ENCODE measurements at regions not wholly inside any gene's neighbourhood (a gene's known extent, or its start where the extent isn't known, plus 50 kb on each side); places are given as distances from the start of the nearest gene placed in this dataset.
"Not testable (repeated sequence)": the region's sequence is repeated elsewhere in the genome, so short reads cannot be mapped to it uniquely, and the experiment has no call there.

GRCh38 chr6:112906726-112907125, 559.6 kb downstream of the RFPL4B start:
- H3K9me2 ChIP-seq (replicated peaks; ENCODE audit: insufficient read depth, low read length) = no peaks in the 10 kb centered on the region
- H3K4me2 ChIP-seq (ENCODE audit: low read depth, low read length, poor library complexity, severe bottlenecking) = no peak overlapping the region
- no peak overlapping the region for H3K4me3 ChIP-seq (ENCODE audit: low read length)

GRCh38 chr6:112909781-112910180, 562.7 kb downstream of the RFPL4B start:
- Histone ChIP-seq H3K9me2 (replicated peaks; ENCODE audit: insufficient read depth, low read length) (no peaks in the 10 kb centered on the region), H3K4me1 (ENCODE audit: low read length) (no peaks in the 10 kb centered on the region), H3K27ac (ENCODE audit: low read length) (no peak overlapping the region), H4K20me1 (ENCODE audit: insufficient read depth, low read depth, low read length) (no peaks in the 10 kb centered on the region), H2AFZ (ENCODE audit: low read length) (no peak overlapping the region), H3K27me3 (ENCODE audit: low read length) (no peaks in the 10 kb centered on the region), H3K79me2 (ENCODE audit: low read length) (no peaks in the 10 kb centered on the region), H3K9me3 (ENCODE audit: low read length) (no peaks in the 10 kb centered on the region), H3K9ac (ENCODE audit: low read length) (no peak overlapping the region), H3K4me2 (ENCODE audit: low read depth, low read length, poor library complexity, severe bottlenecking) (no peak overlapping the region), H3K36me3 (ENCODE audit: insufficient read depth, low read length) (no peaks in the 10 kb centered on the region), H3K4me3 (ENCODE audit: low read length) (no peak overlapping the region)
- no peak for DNase-seq

More at GRCh38 chr6:112906726-112907125, 559.6 kb downstream of the RFPL4B start:
- no peaks in the 10 kb centered on the region for H3K4me1 ChIP-seq (ENCODE audit: low read length)
- no peaks in the 10 kb centered on the region for H4K20me1 ChIP-seq (ENCODE audit: insufficient read depth, low read depth, low read length)
- no peaks in the 10 kb centered on the region for H3K36me3 ChIP-seq (ENCODE audit: insufficient read depth, low read length)
- H3K79me2 ChIP-seq (ENCODE audit: low read length) = no peaks in the 10 kb centered on the region
- H3K9ac ChIP-seq (ENCODE audit: low read length) = no peak overlapping the region
- no peak overlapping the region for H3K27ac ChIP-seq (ENCODE audit: low read length)
- no peak overlapping the region for H2AFZ ChIP-seq (ENCODE audit: low read length)
- no peaks in the 10 kb centered on the region for H3K27me3 ChIP-seq (ENCODE audit: low read length)
- no peak for DNase-seq
- H3K9me3 ChIP-seq (ENCODE audit: low read length) = no peaks in the 10 kb centered on the region

GRCh38 chr6:112910256-112910655, 563.1 kb downstream of the RFPL4B start:
- no peak overlapping the region for H3K9ac ChIP-seq (ENCODE audit: low read length)
- no peaks in the 10 kb centered on the region for H3K9me3 ChIP-seq (ENCODE audit: low read length)
- H3K9me2 ChIP-seq (replicated peaks; ENCODE audit: insufficient read depth, low read length) = no peaks in the 10 kb centered on the region
- no peak overlapping the region for H3K27ac ChIP-seq (ENCODE audit: low read length)
- H3K36me3 ChIP-seq (ENCODE audit: insufficient read depth, low read length) = no peaks in the 10 kb centered on the region
- no peak overlapping the region for H3K4me3 ChIP-seq (ENCODE audit: low read length)
- no peaks in the 10 kb centered on the region for H3K4me1 ChIP-seq (ENCODE audit: low read length)
- DNase-seq = no peak
- no peak overlapping the region for H2AFZ ChIP-seq (ENCODE audit: low read length)
- no peak overlapping the region for H3K4me2 ChIP-seq (ENCODE audit: low read depth, low read length, poor library complexity, severe bottlenecking)
- no peaks in the 10 kb centered on the region for H4K20me1 ChIP-seq (ENCODE audit: insufficient read depth, low read depth, low read length)
- no peaks in the 10 kb centered on the region for H3K79me2 ChIP-seq (ENCODE audit: low read length)
- H3K27me3 ChIP-seq (ENCODE audit: low read length) = no peaks in the 10 kb centered on the region

- no peak overlapping the region for H3K9ac ChIP-seq (ENCODE audit: low read length)
- H3K9me3 ChIP-seq (ENCODE audit: low read length) = no peaks in the 10 kb centered on the region
- no peaks in the 10 kb centered on the region for H3K36me3 ChIP-seq (ENCODE audit: insufficient read depth, low read length)
- H3K4me3 ChIP-seq (ENCODE audit: low read length) = no peak overlapping the region
- no peaks in the 10 kb centered on the region for H4K20me1 ChIP-seq (ENCODE audit: insufficient read depth, low read depth, low read length)
- H3K27ac ChIP-seq (ENCODE audit: low read length) = no peak overlapping the region
- H3K27me3 ChIP-seq (ENCODE audit: low read length) = no peaks in the 10 kb centered on the region
- H3K79me2 ChIP-seq (ENCODE audit: low read length) = no peaks in the 10 kb centered on the region
- no peaks in the 10 kb centered on the region for H3K9me2 ChIP-seq (replicated peaks; ENCODE audit: insufficient read depth, low read length)
- H2AFZ ChIP-seq (ENCODE audit: low read length) = no peak overlapping the region
- H3K4me1 ChIP-seq (ENCODE audit: low read length) = no peaks in the 10 kb centered on the region
- DNase-seq = no peak
- H3K4me2 ChIP-seq (ENCODE audit: low read depth, low read length, poor library complexity, severe bottlenecking) = no peak overlapping the region
Measured at GRCh38 chr6:112911959-112912358, 564.8 kb downstream of the RFPL4B start.

- Histone ChIP-seq H4K20me1 (ENCODE audit: insufficient read depth, low read depth, low read length) (no peaks in the 10 kb centered on the region), H3K4me3 (ENCODE audit: low read length) (no peak overlapping the region), H3K9me2 (replicated peaks; ENCODE audit: insufficient read depth, low read length) (no peaks in the 10 kb centered on the region), H3K36me3 (ENCODE audit: insufficient read depth, low read length) (no peaks in the 10 kb centered on the region), H3K9ac (ENCODE audit: low read length) (no peak overlapping the region), H3K4me2 (ENCODE audit: low read depth, low read length, poor library complexity, severe bottlenecking) (no peak overlapping the region), H3K79me2 (ENCODE audit: low read length) (no peaks in the 10 kb centered on the region), H3K4me1 (ENCODE audit: low read length) (no peaks in the 10 kb centered on the region), H3K9me3 (ENCODE audit: low read length) (no peaks in the 10 kb centered on the region), H3K27me3 (ENCODE audit: low read length) (no peaks in the 10 kb centered on the region), H3K27ac (ENCODE audit: low read length) (no peak overlapping the region), H2AFZ (ENCODE audit: low read length) (no peak overlapping the region)
- DNase-seq = no peak
Measured at GRCh38 chr6:112912416-112913101, 565.4 kb downstream of the RFPL4B start.

- H3K4me1 ChIP-seq (ENCODE audit: low read length); H4K20me1 ChIP-seq (ENCODE audit: insufficient read depth, low read depth, low read length); H3K27me3 ChIP-seq (ENCODE audit: low read length); H3K4me2 ChIP-seq (ENCODE audit: low read depth, low read length, poor library complexity, severe bottlenecking); H3K4me3 ChIP-seq (ENCODE audit: low read length); H3K79me2 ChIP-seq (ENCODE audit: low read length); H3K9me2 ChIP-seq (replicated peaks; ENCODE audit: insufficient read depth, low read length); H3K27ac ChIP-seq (ENCODE audit: low read length); H3K9ac ChIP-seq (ENCODE audit: low read length); DNase-seq; H3K36me3 ChIP-seq (ENCODE audit: insufficient read depth, low read length); H3K9me3 ChIP-seq (ENCODE audit: low read length); H2AFZ ChIP-seq (ENCODE audit: low read length): not testable (repeated sequence)
Measured at GRCh38 chr6:112919744-112920143, 572.6 kb downstream of the RFPL4B start.

GRCh38 chr6:112920994-112921393, 573.9 kb downstream of the RFPL4B start:
- no peak for DNase-seq
- no peak overlapping the region for H3K4me3 ChIP-seq (ENCODE audit: low read length)
- no peaks in the 10 kb centered on the region for H4K20me1 ChIP-seq (ENCODE audit: insufficient read depth, low read depth, low read length)
- H3K27ac ChIP-seq (ENCODE audit: low read length) = no peak overlapping the region
- H3K79me2 ChIP-seq (ENCODE audit: low read length) = no peaks in the 10 kb centered on the region
- H3K4me1 ChIP-seq (ENCODE audit: low read length) = no peaks in the 10 kb centered on the region
- H3K27me3 ChIP-seq (ENCODE audit: low read length) = no peaks in the 10 kb centered on the region
- H3K36me3 ChIP-seq (ENCODE audit: insufficient read depth, low read length) = no peaks in the 10 kb centered on the region
- no peak overlapping the region for H3K9ac ChIP-seq (ENCODE audit: low read length)
- no peaks in the 10 kb centered on the region for H3K9me2 ChIP-seq (replicated peaks; ENCODE audit: insufficient read depth, low read length)
- H3K9me3 ChIP-seq (ENCODE audit: low read length) = no peaks in the 10 kb centered on the region
- no peak overlapping the region for H3K4me2 ChIP-seq (ENCODE audit: low read depth, low read length, poor library complexity, severe bottlenecking)
- H2AFZ ChIP-seq (ENCODE audit: low read length) = no peak overlapping the region

GRCh38 chr6:112923940-112924587, 576.9 kb downstream of the RFPL4B start:
- Histone ChIP-seq H3K4me1 (ENCODE audit: low read length) (no peaks in the 10 kb centered on the region), H2AFZ (ENCODE audit: low read length) (no peak overlapping the region), H3K9ac (ENCODE audit: low read length) (no peak overlapping the region), H3K27me3 (ENCODE audit: low read length) (no peaks in the 10 kb centered on the region), H3K9me2 (replicated peaks; ENCODE audit: insufficient read depth, low read length) (no peaks in the 10 kb centered on the region), H3K4me2 (ENCODE audit: low read depth, low read length, poor library complexity, severe bottlenecking) (no peak overlapping the region), H4K20me1 (ENCODE audit: insufficient read depth, low read depth, low read length) (no peaks in the 10 kb centered on the region), H3K79me2 (ENCODE audit: low read length) (no peaks in the 10 kb centered on the region), H3K27ac (ENCODE audit: low read length) (no peak overlapping the region), H3K9me3 (ENCODE audit: low read length) (no peaks in the 10 kb centered on the region), H3K36me3 (ENCODE audit: insufficient read depth, low read length) (no peaks in the 10 kb centered on the region), H3K4me3 (ENCODE audit: low read length) (no peak overlapping the region)
- no peak for DNase-seq

All from Karpas-422 (cell line).